HPDE6-E6E7 (cell line): ENCODE measurements at regions not wholly inside any gene's neighbourhood (a gene's known extent, or its start where the extent isn't known, plus 50 kb on each side); places are given as distances from the start of the nearest gene placed in this dataset.
"Not testable (repeated sequence)": the region's sequence is repeated elsewhere in the genome, so short reads cannot be mapped to it uniquely, and the experiment has no call there.

Experiments
- DNase-seq: peaks from one replicate; pipeline ENCODE4 v3.0.0; 2011; ENCODE audit warnings: missing footprints; ENCODE audit errors: extremely low spot score

GRCh38 chr13:44711706-44712105 is 135.6 kb upstream of the TSC22D1 start:
- DNase-seq: no peak

- DNase-seq: peak; percentile 48
Observed at GRCh38 chr13:44710576-44710975, 134.4 kb upstream of the TSC22D1 start.

GRCh38 chr13:44704811-44705210 is 128.7 kb upstream of the TSC22D1 start:
- DNase-seq: not testable (repeated sequence)

GRCh38 chr13:44703371-44703770 is 127.2 kb upstream of the TSC22D1 start:
- no peak for DNase-seq

- DNase-seq: no peak
Observed at GRCh38 chr13:44698066-44698465, 121.9 kb upstream of the TSC22D1 start.

GRCh38 chr13:44697058-44697457 is 120.9 kb upstream of the TSC22D1 start:
- DNase-seq: no peak

- no peak for DNase-seq
Observed at GRCh38 chr13:44695520-44695919, 119.4 kb upstream of the TSC22D1 start.

GRCh38 chr13:44694842-44695241 is 118.7 kb upstream of the TSC22D1 start:
- DNase-seq: no peak

GRCh38 chr13:44694291-44694690 is 118.2 kb upstream of the TSC22D1 start:
- DNase-seq: no peak

GRCh38 chr13:44693156-44693764 is 117.1 kb upstream of the TSC22D1 start:
- no peak for DNase-seq

- DNase-seq: no peak
Observed at GRCh38 chr13:44692173-44692713, 116.1 kb upstream of the TSC22D1 start.

GRCh38 chr13:44690376-44690775 is 114.2 kb upstream of the TSC22D1 start:
- DNase-seq: no peak

- no peak for DNase-seq
Observed at GRCh38 chr13:44688652-44689051, 112.5 kb upstream of the TSC22D1 start.

- DNase-seq: no peak
Observed at GRCh38 chr13:44686531-44686934, 110.4 kb upstream of the TSC22D1 start.

- no peak for DNase-seq
Observed at GRCh38 chr13:44685641-44686040, 109.5 kb upstream of the TSC22D1 start.

- DNase-seq: not testable (repeated sequence)
Observed at GRCh38 chr13:44682416-44682815, 106.3 kb upstream of the TSC22D1 start.

- DNase-seq: no peak
Observed at GRCh38 chr13:44680746-44681355, 104.7 kb upstream of the TSC22D1 start.

GRCh38 chr13:44679597-44679996 is 103.5 kb upstream of the TSC22D1 start:
- no peak for DNase-seq

- DNase-seq: no peak
Observed at GRCh38 chr13:44678197-44678596, 102.1 kb upstream of the TSC22D1 start.

GRCh38 chr13:44676534-44676933 is 100.4 kb upstream of the TSC22D1 start:
- no peak for DNase-seq

GRCh38 chr13:44669534-44669933 is 93.4 kb upstream of the TSC22D1 start:
- DNase-seq: no peak

- DNase-seq: no peak
Observed at GRCh38 chr13:44668688-44669087, 92.6 kb upstream of the TSC22D1 start.

- no peak for DNase-seq
Observed at GRCh38 chr13:44667943-44668342, 91.8 kb upstream of the TSC22D1 start.
